ELF-1 (cell line): ENCODE measurements at regions not wholly inside any gene's neighbourhood (a gene's known extent, or its start where the extent isn't known, plus 50 kb on each side); places are given as distances from the start of the nearest gene placed in this dataset.

Source experiments
- DNase-seq: peaks from one replicate; pipeline ENCODE4 v3.0.0-alpha.2; 2016; ENCODE audit warnings: low read depth, low spot score

DNA sequence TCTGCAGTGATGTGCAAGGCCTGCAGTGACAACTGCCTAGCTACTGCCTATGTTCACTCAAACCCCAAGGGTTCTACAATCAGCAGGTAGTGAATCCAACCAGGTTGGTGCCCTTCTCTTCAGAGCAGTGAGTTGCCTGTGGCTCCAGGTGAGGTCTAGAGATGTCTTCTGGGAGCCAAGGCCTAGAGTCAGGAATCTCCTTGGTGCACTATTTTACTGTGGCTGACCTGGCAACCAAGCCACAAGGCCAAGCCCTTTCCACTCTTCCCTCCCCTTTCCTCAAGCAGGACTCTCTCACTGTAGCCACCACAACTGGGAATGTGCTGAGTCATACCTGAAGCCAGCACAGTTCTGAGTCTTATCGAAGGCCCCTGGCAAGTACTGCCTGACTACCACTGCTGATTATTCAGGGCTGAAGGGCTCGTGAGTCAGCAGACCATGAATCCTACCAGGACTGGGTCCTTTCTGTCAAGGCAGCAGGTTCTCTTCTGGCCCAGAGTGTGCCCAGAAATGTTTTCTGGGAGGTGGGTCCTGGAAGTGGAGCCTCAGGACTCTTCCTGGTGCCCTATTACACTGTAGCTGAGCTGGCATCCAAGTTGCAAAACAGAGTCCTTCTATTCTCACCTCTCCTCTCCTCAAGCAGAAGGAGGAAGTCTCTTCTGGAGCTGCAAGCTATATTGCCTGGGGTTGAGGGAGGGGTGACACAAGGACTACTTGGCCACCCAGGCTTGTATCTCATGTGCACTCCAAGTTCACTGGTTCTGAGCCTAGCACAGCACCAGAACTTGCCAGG, 111.6 kb downstream of the BTC start:
- peak; percentile 79 for DNase-seq

DNA sequence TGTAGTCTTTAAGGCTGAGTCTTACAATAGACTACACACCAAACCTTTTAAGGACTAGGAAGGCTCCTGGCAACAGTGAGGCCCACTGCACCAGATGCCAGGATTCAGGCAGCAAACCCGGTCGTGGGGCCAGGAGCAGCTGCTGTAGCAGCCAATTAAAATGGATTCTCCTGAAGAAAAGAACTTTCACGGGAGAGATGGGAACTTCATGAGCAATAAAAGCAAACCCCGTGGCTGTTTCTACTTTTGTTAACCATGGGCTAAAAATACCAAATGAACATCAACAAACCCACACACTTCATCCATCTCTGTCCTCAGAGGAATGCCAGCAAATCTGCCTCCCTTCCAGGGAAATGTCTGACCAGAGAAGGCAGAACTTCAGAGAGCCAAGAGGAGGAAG, 101.4 kb downstream of the BTC start:
- no peak for DNase-seq
